Fibroblast of lung (primary cell): ENCODE measurements at regions not wholly inside any gene's neighbourhood (a gene's known extent, or its start where the extent isn't known, plus 50 kb on each side); places are given as distances from the start of the nearest gene placed in this dataset.

Experiments used
- DNase-seq, 2 donors: peaks; one replicate each; pipeline versions ENCODE4 v3.0.0 to v3.0.0-alpha.2; 2010; ENCODE audit warnings: low read depth in 2 of 2
- H2AFZ ChIP-seq: 2 replicates; pipeline ENCODE4 v1.5.1; 2012; ENCODE audit warnings: low read length, control low read depth, inconsistent platforms
- H3K27ac ChIP-seq: 2 replicates; pipeline ENCODE4 v1.5.1; 2011; ENCODE audit warnings: low read length, control low read depth; ENCODE audit not compliant: insufficient read depth
- H3K27me3 ChIP-seq: 2 replicates; pipeline ENCODE4 v1.5.1; 2011; ENCODE audit warnings: mild to moderate bottlenecking, low read length; ENCODE audit not compliant: control insufficient read depth, insufficient read depth
- H3K36me3 ChIP-seq: 2 replicates; pipeline ENCODE4 v1.5.1; 2011; ENCODE audit warnings: low read length; ENCODE audit not compliant: control insufficient read depth, insufficient read depth
- H3K4me1 ChIP-seq: 2 replicates; pipeline ENCODE4 v1.5.1; 2011; ENCODE audit warnings: low read length; ENCODE audit not compliant: control insufficient read depth, insufficient read depth; ENCODE audit errors: extremely low read depth
- H3K4me2 ChIP-seq: 2 replicates; pipeline ENCODE4 v1.5.1; 2011; ENCODE audit warnings: low read length, control low read depth; ENCODE audit not compliant: insufficient read depth; ENCODE audit errors: extremely low read depth
- H3K4me3 ChIP-seq, 4 experiments: fragments of 200-600 bp in 1 of 4; sonication (generic) in 1 of 4; replicated peaks in 1 of 4; 2 replicates each; pipeline ENCODE4 v1.5.1; 2011 to 2016; ENCODE audit warnings: low read length in 4 of 4, low read depth in 3 of 4, mild to moderate bottlenecking in 3 of 4, control low read depth in 2 of 4, inconsistent platforms in 1 of 4, mixed read lengths in 1 of 4; ENCODE audit not compliant: insufficient read depth in 1 of 4; ENCODE audit errors: control extremely low read depth in 1 of 4
- H3K79me2 ChIP-seq: 2 replicates; pipeline ENCODE4 v1.5.1; 2012; ENCODE audit warnings: mild to moderate bottlenecking, low read length, inconsistent platforms; ENCODE audit not compliant: control insufficient read depth, insufficient read depth
- H3K9ac ChIP-seq: 2 replicates; pipeline ENCODE4 v1.5.1; 2011; ENCODE audit warnings: mild to moderate bottlenecking, low read length, control low read depth; ENCODE audit not compliant: insufficient read depth
- H3K9me3 ChIP-seq: 2 replicates; pipeline ENCODE4 v1.5.1; 2012; ENCODE audit warnings: low read depth, low read length; ENCODE audit not compliant: control insufficient read depth, insufficient read depth
- H4K20me1 ChIP-seq: 2 replicates; pipeline ENCODE4 v1.5.1; 2011; ENCODE audit warnings: low read length; ENCODE audit not compliant: control insufficient read depth, insufficient read depth; ENCODE audit errors: extremely low read depth
- EZH2 ChIP-seq: IDR thresholded peaks from 2 replicates; pipeline ENCODE4 v1.5.1; 2012; ENCODE audit warnings: low read length, control low read depth, mild to moderate bottlenecking; ENCODE audit errors: missing control alignments
- TF ChIP-seq, protein P1 (sequence below), 2 donors: IDR thresholded peaks in 1 of 2; conservative IDR thresholded peaks in 1 of 2; 1 replicate in 1 of 2; 2 replicates in 1 of 2; pipeline ENCODE4 v1.5.1; 2011 to 2012; ENCODE audit warnings: low read length in 2 of 2, control low read depth in 1 of 2, inconsistent platforms in 1 of 2, low read depth in 1 of 2, mild to moderate bottlenecking in 1 of 2

- Histone ChIP-seq H4K20me1 (no peaks in the 10 kb centered on the region), H3K27me3 (no peaks in the 10 kb centered on the region), H3K27ac (no peak overlapping the region), H3K4me3 (no peak overlapping the region), H2AFZ (no peak overlapping the region), H3K79me2 (no peaks in the 10 kb centered on the region), H3K4me2 (no peak overlapping the region), H3K9ac (no peak overlapping the region), H3K9me3 (no peaks in the 10 kb centered on the region), H3K4me1 (no peaks in the 10 kb centered on the region), H3K36me3 (no peaks in the 10 kb centered on the region)
- DNase-seq = no peak
- no peak for TF ChIP-seq EZH2
- TF ChIP-seq, protein P1, sequence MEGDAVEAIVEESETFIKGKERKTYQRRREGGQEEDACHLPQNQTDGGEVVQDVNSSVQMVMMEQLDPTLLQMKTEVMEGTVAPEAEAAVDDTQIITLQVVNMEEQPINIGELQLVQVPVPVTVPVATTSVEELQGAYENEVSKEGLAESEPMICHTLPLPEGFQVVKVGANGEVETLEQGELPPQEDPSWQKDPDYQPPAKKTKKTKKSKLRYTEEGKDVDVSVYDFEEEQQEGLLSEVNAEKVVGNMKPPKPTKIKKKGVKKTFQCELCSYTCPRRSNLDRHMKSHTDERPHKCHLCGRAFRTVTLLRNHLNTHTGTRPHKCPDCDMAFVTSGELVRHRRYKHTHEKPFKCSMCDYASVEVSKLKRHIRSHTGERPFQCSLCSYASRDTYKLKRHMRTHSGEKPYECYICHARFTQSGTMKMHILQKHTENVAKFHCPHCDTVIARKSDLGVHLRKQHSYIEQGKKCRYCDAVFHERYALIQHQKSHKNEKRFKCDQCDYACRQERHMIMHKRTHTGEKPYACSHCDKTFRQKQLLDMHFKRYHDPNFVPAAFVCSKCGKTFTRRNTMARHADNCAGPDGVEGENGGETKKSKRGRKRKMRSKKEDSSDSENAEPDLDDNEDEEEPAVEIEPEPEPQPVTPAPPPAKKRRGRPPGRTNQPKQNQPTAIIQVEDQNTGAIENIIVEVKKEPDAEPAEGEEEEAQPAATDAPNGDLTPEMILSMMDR (conservative IDR thresholded peaks at IDR 0.05 in 1 of 2, IDR thresholded peaks at IDR 0.05 in 1 of 2; ENCODE audit: low read depth in 1 of 2, low read length in 2 of 2) = no peak
Observed at GRCh38 chr10:133008196-133008595, 65.8 kb upstream of the CFAP46 start.

DNA sequence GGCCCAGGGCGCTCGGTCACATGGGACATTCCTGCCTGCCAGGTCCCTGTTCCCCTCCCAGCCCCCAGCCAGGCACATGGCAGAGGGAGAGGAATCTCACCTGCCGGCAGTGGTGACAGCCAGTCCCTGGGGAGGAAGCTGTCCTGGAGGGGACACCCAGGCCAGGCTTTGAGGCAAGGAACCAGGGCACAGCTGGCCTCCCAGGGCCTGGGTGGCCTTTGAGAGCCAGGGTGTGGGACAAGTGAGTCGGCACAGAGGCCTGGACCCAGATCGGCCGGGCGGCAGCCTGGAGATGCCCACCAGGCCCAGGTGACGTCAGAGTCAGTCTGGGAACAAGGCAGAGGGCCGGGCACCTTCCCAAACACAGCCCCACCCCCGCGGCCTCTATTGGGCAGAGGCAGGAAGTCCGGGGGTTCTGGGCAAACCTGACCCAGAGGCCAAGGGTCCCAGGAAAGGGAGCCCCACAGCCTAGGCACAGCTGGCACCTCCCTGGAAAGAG lies 65.0 kb upstream of the CFAP46 start:
- no peak for DNase-seq
- TF ChIP-seq EZH2 = no peak
- TF ChIP-seq, protein P1 (conservative IDR thresholded peaks at IDR 0.05 in 1 of 2, IDR thresholded peaks at IDR 0.05 in 1 of 2; ENCODE audit: low read depth in 1 of 2, low read length in 2 of 2) = no peak
- no peaks in the 10 kb centered on the region for H3K79me2 ChIP-seq
- H3K4me2 ChIP-seq = no peak overlapping the region
- H3K36me3 ChIP-seq = no peaks in the 10 kb centered on the region
- H2AFZ ChIP-seq = no peak overlapping the region
- H3K4me3 ChIP-seq = no peak overlapping the region
- no peaks in the 10 kb centered on the region for H4K20me1 ChIP-seq
- no peaks in the 10 kb centered on the region for H3K4me1 ChIP-seq
- H3K27ac ChIP-seq = no peak overlapping the region
- no peak overlapping the region for H3K9ac ChIP-seq
- no peaks in the 10 kb centered on the region for H3K27me3 ChIP-seq
- no peaks in the 10 kb centered on the region for H3K9me3 ChIP-seq

- Histone ChIP-seq H3K79me2 (no peaks in the 10 kb centered on the region), H3K9me3 (no peaks in the 10 kb centered on the region), H4K20me1 (no peaks in the 10 kb centered on the region), H3K4me1 (no peaks in the 10 kb centered on the region), H3K36me3 (no peaks in the 10 kb centered on the region), H3K27me3 (no peaks in the 10 kb centered on the region), H3K4me3 (no peak overlapping the region), H3K27ac (no peak overlapping the region), H3K9ac (no peak overlapping the region), H3K4me2 (no peak overlapping the region), H2AFZ (no peak overlapping the region)
- no peak for DNase-seq
- TF ChIP-seq, protein P1 (conservative IDR thresholded peaks at IDR 0.05 in 1 of 2, IDR thresholded peaks at IDR 0.05 in 1 of 2; ENCODE audit: low read depth in 1 of 2, low read length in 2 of 2) = no peak
- TF ChIP-seq EZH2 = no peak
Observed at GRCh38 chr10:133006806-133007205, 64.4 kb upstream of the CFAP46 start.
